NCI-H446 treated with DMSO at 0.1 percent for 48 hours (cell line): ENCODE measurements at regions not wholly inside any gene's neighbourhood (a gene's known extent, or its start where the extent isn't known, plus 50 kb on each side); places are given as distances from the start of the nearest gene placed in this dataset.
"Not testable (repeated sequence)": the region's sequence is repeated elsewhere in the genome, so short reads cannot be mapped to it uniquely, and the experiment has no call there.

Source experiments
- DNase-seq: peaks from one replicate; lab custom pipeline; 2025; lab: John Stamatoyannopoulos, UW

DNA sequence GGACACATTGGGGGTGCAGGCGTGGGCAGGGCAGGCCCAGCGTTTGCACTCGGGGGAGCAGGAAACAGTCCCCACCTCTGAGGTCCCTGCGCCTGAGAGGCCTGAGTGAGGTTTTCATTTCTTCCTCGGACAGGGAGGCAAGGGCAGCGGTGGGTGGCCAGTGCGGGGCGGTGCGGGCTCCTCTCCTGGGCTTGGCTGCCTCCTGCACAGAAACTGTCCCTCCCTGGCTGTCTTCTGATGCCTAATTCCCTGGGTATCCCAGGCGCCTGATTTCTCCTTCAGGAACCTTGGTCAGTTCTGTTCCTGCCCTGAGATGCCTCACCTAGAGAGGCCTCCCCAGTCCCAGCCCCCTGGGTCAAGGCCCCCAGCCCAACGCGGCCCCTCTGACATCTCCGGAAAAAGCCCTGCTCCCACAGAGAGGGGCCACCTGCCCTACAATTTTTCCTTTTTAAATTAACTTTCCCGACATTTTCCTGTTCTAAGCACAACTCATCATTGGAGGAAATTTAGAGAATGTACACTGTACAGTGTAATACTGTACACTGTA lies 260.3 kb downstream of the ADGRD1 start:
- no peak for DNase-seq

DNA sequence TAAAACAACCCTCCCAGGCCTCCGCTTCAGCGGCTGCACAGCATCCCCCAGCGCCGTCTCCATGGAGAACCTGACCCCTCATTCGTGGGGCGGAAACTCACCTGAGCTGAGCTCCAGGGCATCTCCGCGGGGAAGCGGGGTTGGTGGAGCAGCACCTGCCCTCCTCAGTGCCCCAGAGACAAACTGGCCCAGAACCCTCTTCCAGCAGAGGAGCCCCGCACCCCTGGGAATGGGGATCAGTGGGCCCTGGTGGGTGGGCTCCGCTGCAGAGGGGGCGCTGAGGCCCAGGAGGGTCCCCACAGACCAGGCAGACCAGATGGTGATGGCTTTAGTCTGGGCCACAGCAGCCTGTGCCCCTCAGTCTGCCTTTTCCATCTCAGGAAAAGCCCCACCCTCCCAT lies 261.2 kb downstream of the ADGRD1 start:
- DNase-seq = not testable (repeated sequence)

DNA sequence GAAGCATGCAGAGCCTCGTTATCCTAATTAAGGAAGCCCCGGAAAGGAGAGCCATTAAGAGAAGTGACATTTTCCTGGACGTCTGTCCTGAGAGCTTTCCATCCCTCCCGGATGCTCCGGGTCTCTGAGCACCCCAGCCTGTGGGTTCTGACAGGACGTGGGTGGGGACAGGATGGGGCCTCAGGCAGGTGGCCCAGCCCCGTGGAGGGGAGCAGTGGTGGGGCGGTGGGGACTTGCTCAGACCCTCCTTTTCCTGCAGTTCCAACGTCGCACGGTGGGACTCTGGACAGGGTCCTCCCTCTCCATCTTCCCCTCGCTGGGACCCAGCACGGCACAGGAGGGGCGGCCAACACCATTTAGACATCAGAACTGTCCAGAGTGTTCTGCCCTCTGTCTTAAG lies 262.9 kb downstream of the ADGRD1 start:
- DNase-seq = not testable (repeated sequence)

DNA sequence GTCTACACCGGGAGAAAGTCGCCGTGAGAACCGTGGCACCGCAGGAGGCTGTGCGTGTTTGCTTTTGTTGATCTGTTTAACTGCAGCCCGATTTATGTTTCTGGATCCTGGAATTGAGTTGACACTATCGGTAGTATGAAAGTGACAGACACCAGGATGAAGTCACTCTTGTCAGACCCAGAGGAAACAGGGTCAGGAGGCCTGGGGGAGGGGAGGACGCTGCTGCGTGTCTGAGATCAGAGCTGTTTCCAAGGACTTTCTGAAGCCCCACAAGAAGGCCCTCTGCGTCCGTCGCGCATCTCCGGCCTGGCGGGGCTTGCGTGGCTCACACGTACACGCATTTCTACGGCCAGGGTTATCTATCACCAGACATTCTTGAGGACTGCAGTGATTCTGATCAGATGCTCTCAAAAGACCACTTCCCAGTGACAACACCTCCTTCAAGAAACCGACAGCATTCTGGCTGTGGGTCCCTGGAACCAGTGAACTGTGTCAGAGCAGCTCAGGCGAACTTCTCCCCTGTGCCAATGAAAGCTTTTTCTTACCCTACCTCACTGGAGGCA lies 263.4 kb downstream of the ADGRD1 start:
- DNase-seq = no peak

DNA sequence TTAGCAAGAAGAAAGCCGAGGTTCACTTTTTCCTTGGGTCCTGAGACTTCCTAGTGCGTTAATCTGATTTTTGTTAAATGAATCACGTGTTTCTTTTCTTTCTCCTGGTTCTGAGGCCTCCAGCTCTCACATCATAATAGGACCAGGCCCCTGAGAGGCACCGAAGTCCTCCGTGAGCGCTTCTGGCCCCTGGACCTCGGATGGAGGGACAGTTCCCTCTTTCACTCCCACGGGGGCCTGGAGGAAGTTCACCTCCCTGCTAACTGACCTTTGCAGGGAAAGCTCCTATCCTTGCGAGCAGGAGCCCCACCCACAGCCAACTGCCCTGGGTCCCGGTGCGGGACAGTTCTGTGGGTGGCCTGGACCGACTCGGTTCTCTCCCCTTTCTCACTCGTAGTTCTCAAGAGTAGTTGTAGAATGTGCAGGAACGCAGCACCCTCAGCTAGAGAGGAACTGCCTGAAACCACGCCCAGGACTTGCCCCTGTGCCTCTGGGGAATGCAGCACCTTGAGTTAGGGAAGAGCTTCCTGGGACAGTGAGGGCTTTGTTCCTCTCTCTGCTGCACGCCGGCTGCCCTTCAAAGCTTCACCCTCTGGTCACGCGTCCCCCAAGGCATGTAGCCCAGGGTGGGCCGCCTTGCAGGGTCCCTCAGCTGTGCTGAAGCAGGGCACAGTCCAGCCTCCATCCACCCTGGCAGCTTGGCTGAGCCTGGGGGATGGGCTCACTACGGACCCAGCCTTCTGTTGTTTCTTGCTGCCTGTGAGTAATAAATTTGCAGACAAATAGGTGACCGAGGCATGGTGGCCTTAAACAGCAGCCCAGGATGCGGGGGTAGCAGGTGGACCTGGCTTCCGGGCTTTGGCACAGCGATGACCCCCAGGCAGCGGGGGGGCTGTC lies 264.6 kb downstream of the ADGRD1 start:
- no peak for DNase-seq

DNA sequence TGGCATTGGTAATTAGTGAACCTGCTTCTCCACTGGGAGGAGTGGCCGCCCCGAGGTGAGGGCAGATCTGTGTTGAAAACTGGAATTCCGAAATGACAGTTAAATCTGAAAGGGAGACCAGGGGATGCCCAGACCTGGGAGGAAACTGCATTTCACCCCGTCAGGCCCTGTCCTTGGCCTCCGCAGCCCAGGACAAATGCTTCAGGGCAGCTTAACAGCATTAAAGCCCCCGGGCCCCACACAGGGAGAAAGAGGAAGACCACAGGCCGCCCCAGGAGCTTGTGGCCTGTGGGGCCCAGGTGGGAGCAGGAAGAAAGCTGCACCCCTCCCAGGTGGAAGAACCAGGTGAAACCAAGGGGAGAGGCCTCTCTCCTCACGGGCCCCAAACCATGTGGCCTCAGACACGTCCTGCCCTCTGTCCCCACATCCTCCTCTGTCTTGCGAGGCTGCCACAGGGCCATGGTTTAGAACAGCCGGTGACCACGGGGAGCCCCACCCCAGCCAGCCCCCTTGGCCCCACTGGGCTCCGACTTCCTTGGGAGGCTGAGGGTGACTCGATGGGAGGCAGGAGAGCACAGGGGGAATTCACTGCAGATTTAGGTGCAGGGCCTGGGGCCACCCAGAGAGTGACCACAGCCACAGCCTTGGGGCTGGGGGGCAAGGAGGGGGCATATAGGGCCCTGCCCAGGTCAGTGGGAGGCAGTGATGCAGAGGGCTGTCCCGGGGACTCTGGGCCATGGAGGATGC lies 265.4 kb downstream of the ADGRD1 start:
- DNase-seq = no peak

DNA sequence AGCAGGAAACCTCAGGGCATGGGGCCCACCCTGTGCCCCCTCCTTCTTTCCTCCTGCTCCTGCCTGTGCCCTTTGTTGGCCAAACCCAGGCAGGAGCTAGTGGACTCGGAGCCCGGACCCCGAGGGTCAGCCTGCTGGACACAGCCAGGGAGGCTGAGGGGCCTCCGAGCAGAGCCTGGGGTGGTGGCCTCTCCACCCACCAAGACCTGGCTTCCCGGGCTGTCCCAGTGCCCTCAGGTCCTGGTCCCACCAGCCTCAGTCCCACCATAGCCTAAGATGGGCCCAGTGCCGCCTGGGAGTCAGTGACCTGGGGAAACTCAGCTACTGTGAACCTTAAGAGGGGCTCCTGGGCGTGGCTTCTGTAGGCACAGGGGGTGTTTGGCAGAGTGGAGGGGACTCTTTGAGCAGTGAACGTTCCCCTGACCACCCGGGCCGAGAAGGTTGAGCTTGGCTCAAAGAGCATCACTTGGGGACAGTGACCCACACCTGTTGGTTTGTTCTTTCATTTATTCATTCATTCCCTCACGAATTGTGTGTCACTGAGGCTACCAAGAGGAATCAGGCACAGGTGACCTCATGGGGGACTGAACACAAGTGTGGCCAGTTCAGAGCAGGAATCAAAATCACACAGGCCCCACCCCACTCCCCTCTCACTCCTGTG lies 266.1 kb downstream of the ADGRD1 start:
- DNase-seq = no peak

DNA sequence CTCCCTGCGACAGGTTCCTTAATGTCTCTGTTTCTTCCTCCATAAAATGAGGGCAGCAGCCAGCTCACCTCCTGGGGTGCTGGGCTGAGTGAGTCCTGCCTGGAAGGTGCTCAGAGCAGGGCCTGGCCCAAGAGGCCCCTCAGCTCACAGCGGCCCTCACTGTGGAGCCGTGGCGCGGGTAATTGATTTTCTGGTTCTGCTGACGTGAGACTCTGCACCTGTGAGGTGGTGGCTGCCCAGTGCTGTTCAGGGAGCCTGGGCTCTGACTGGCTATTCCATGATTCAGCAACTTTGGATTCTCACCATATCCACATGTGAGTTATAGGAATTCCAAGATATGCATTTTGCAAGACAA lies 266.6 kb downstream of the ADGRD1 start:
- DNase-seq = no peak

DNA sequence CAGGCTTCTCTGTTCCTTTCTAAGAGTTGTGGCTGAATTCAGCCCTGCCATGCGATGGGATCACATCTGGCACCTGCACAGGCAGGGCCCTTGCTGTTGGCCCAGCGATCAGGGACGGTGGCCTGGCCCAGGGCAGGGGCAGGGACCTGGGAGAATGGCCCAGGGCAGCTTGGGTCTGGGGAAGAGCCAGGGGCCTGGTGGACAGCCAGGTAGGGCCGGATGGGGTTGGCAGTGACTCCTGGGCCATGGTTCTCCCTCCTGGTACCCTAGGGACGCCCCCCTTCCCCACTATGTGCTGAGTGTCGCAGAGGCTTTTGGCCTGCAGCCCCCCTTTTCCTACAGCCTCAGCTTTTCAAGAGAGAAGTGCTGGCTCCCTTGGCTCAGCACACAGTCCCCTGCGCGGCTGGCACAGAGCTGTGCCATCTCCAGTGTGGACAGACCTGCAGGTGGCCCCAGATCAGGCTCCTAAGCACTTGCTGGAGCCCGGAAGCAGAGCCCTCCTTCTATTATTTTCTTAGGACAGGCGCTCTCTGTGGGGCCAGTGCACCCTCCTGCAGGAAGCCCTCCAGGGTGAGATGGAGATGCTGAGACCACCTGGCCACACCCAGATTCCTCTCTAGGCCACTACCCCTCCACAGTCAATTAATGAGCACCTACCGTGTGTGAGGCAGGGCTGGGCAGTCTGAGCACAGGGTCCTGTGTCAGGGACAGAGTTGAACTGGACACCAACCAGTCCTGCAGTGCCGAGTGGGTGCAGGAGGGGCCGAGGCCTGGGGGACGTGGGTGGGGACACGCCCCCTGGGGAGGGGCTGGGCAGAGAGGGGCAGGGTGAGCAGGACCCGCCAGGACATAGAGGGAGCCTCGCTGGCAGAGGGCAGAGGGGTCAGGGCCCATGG lies 267.6 kb downstream of the ADGRD1 start:
- DNase-seq = no peak

DNA sequence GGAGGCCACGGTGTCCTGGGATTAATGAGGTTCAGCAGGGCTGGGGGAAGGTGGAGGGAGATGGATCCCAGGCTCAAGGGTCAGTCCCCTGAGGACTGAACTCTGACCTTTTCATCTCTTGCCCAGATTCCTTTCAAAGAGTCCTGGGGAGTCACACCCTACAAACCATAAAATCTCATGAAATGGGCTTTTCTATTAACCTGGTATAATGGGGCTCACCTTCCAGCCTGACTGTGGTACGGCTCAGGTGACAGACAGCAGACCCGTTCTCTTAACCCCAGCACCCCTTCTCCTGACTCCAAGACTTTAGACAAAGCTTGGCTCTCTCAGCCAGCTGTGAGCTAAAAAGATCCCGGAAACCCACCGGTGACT lies 268.2 kb downstream of the ADGRD1 start:
- DNase-seq = no peak

DNA sequence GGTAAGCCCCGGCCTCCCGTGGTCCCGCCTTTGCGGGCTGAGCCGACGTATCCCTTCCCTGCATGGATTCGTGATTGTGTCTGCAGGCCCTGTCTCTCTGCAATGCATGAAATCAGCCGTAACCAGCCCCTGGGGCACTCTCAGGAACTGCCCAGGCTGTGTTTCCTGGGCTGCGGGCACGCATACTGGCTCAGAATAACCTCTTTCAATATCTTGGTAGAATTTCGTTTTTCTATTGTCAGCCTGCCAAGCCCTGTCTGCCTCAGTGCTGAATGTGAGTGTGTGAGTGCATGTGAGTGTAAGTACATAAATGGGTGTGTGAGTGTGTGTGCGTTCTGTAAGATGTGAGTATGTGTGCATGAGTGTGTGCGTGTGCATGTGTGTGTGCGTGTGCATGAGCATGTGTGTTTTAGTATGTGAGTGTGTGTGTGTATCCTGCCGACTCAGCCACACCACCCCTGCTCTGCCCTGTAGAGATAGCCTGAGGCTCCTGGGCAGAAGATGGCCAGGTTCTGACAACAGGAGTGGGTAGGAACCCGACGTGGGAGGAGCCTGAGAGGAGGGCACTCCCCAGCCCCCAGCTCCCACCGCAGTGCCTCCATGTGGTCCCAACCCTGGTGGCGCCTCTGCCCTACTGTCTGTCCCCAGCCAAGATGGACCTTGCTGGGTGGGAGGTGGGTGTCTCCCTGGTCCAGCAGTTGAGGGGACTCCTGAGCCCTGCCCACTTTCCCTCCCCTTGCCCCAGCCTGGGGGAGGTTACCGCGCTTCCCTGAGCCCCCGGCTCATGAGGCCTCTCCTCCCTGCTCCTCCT lies 268.8 kb downstream of the ADGRD1 start:
- no peak for DNase-seq

DNA sequence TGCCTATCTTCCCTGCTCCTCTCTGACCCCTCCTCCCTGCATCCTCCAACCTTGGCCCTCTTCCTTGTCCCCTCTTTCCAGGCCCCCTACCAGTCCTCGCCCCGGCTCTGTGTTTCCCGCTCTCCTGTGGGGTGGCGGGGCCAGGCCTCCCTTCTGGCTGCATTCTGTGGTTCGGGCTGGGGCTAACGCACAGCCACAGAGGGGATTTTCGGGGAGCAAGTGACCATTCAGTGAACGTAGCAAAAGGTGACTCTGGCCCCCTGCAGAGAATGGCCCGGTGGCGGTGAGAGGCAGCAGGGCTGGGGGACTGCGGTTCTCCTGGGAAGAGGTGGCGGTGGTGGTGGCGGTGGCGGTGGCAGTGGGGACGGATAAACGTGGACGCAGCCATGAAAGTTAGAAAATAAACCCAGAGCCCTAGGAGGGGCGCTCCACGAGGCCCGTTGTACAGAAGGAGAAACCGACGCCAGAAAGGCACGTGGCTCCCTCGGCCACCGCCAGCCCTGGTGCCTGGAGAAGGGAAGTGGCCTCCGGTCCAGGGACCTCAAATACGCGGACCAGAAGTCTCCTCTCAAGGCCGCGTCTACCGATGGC lies 269.6 kb downstream of the ADGRD1 start:
- no peak for DNase-seq

DNA sequence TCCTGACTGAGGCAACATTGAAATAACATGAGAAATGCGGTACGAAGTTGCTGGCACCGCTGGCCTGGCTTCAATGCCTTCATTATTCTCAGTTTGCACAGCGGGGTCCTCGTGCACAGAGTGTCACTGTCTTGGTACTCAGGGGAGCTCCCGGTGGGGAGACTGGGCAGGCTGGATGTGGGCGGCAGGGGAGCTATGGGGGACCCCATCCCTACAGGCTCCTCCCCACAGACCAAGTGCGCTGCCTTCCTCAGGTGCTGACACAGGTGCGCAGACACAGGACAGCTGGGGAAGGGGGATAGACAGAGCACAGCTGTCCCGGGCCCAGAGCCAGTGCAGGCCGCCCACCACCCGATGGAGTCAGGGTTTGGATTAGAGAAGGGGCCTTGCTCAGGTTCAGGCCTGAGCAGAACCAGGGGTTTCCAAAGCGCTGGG lies 270.1 kb downstream of the ADGRD1 start:
- no peak for DNase-seq

DNA sequence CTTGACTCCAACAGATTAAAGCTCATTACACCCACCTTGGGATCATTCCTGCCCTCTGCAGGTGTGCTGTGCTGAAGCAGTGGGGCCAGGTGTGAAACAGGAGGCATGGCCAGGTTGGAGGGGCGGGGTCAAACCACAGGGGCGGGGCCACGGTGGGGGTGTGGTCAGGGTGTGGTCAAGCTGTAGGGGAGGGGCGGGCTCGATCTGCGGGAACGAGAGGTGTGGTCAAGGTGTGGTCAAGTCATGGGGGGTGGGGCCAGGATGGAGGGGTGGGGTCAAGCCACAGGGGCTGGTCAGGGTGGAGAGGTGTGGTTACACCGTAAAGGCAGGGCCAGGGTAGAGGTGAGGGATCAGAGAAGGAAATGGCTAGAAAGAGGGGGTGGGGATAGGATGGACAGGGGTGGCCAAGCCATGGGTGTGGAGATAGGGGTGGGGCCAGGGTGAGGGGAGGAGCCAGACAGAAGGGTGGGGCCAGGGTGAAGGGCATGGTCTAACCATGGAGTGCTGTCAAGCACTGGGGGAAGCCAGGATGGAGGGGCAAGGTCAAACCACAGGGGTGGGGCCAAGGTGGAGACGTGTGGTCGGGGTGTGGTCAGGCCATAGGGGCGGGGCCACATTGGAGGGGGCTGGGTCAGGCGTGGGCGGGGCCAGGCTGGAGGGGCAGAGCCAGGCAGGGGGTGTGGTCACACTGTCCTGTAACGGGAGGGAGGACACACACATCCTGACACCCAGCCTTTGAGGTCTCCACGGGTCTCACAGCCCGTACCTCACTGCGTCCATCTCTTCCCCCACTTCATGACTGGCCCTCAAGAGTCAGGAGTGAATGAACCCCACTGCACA lies 270.7 kb downstream of the ADGRD1 start:
- DNase-seq = not testable (repeated sequence)

DNA sequence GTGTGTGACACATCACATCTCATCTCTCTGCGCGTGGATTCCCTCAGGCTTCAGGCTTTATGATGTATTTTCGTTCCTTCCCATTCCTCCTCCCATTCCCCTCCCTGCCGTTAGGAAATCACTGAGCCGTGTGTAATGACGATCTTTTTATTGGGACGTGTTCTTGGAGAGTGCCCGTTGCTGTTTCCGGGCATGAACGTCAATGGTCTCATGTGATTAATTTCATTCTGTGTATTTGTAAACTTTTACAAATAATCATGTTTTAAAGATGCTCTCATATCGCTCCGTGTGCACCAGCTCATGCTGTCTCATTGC lies 271.3 kb downstream of the ADGRD1 start:
- DNase-seq = not testable (repeated sequence)

DNA sequence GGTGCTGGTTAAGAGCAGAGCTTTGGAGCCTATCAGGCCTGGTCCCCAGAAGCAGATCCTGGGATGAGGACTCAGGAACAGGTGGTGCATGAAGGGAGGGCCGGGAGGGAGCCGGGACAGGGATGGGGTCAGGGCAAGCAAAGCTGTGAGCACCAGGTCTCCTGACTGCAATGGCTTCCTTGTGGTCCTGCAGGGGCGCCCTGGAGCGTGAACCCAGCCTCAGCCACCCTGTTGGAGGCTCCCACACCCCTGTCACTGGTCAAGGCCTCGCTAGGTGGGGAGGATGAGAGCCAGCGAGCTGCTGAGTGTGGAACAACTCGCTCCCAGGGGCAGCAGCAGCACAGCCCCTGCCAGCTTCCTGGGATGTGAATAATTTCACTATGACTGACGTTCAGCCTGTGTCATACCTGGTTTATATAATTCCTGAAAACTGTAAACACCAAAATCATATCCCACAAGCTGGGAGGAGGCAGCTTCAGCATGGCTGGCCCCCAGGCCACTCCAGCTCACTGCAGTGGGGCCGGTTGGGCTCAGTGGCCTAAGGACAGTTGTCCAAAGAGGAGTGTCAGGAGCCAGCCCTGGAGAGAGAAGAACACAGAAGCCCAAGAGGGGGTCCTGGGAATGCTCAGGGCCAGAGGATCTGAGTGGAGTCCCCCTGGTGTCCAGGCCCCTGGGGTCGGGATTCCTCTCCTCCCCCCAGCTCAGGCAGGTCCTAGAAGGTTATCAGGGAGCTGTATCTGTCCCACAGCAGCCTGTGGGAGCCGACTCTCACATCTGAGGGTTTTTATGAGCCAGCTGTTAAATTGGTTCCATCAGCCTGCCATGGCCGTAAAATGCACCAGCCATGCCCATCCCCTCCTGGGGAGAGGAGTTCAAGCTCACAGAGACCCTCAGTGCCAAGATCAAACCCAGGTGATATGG lies 272.9 kb downstream of the ADGRD1 start:
- no peak for DNase-seq

DNA sequence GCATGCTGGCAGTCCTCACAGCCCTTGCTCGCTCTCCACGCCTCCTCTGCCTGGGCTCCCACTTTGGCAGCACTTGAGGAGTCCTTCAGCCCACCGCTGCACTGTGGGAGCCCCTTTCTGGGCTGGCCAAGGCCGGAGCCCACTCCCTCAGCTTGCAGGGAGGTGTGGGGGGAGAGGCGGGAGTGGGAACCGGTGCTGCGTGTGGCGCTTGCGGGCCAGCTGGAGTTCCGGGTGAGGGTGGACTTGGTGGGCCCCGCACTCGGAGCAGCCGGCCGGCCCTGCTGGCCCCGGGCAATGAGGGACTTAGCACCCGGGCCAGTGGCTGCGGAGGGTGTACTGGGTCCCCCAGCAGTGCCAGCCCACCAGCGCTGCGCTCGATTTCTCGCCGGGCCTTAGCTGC lies 273.9 kb downstream of the ADGRD1 start:
- not testable (repeated sequence) for DNase-seq

DNA sequence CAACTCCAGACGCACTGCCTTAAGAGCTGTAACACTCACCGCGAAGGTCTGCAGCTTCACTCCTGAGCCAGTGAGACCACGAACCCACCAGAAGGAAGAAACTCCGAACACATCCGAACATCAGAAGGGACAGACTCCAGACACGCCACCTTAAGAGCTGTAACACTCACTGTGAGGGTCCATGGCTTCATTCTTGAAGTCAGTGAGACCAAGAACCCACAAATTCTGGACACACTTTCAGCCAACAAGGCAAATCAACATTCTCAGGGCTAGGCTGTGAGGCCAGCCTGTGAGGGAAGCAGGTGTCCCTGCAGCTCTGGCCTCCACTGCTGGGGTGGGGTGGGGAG lies 275.3 kb downstream of the ADGRD1 start:
- DNase-seq = not testable (repeated sequence)
